H1 (cell line): ENCODE measurements at regions not wholly inside any gene's neighbourhood (a gene's known extent, or its start where the extent isn't known, plus 50 kb on each side); places are given as distances from the start of the nearest gene placed in this dataset.

ENCODE experiments used
- SUZ12 ChIP-seq: fragments of 200-600 bp; sonication (generic); IDR thresholded peaks from 2 replicates; pipeline ENCODE4 v1.6.1; 2012; ENCODE audit warnings: mild to moderate bottlenecking, inconsistent platforms, low read length, moderate library complexity, mixed read lengths

- TF ChIP-seq SUZ12: no peak
Observed at GRCh38 chrX:110846071-110846470, 50.5 kb upstream of the CHRDL1 start (continued).
